Caco-2 (cell line): ENCODE measurements at regions not wholly inside any gene's neighbourhood (a gene's known extent, or its start where the extent isn't known, plus 50 kb on each side); places are given as distances from the start of the nearest gene placed in this dataset.
"Not testable (repeated sequence)": the region's sequence is repeated elsewhere in the genome, so short reads cannot be mapped to it uniquely, and the experiment has no call there.

Experiments used
- BruUV-seq: library from RNA; stranded (reverse); fragments of 400-500 nt; replicated peaks from 2 replicates; lab custom pipeline; 2021; lab: Mats Ljungman, UMichigan
- CTCF ChIA-PET: fragments of 300-600 bp; sonication (Branson Sonifier 250); formaldehyde crosslinking; loops from one replicate; lab custom pipeline; 2022; ENCODE audit warnings: antibody characterized with exemption; lab: Charles Lee
- POLR2A ChIA-PET: fragments of 300-600 bp; sonication (Branson Sonifier 250); formaldehyde crosslinking; loops from one replicate; lab custom pipeline; 2022; ENCODE audit warnings: antibody characterized with exemption; lab: Charles Lee
- DNase-seq, 2 experiments: peaks; one replicate each; pipeline versions ENCODE4 v3.0.0 to v3.0.0-alpha.2; 2020 to 2022
- H3K27me3 ChIP-seq: replicated peaks from 2 replicates; pipeline ENCODE4 v1.6.0; 2011; ENCODE audit warnings: low read length; ENCODE audit not compliant: control insufficient read depth, insufficient read depth
- H3K36me3 ChIP-seq: 2 replicates; pipeline ENCODE4 v1.5.1; 2011; ENCODE audit warnings: low read length; ENCODE audit not compliant: control insufficient read depth, insufficient read depth
- H3K4me1 ChIP-seq: fragments of 250-450 bp; sonication (Bioruptor Pico); 2 replicates; pipeline ENCODE4 v1.5.1; 2020; ENCODE audit warnings: mild to moderate bottlenecking
- H3K4me3 ChIP-seq: 2 replicates; pipeline ENCODE4 v1.5.1; 2011; ENCODE audit warnings: low read depth, mild to moderate bottlenecking, control low read depth, low read length
- H3K9me3 ChIP-seq: fragments of 250-450 bp; sonication (Bioruptor Pico); 2 replicates; pipeline ENCODE4 v1.5.1; 2020; ENCODE audit warnings: mild to moderate bottlenecking, moderate library complexity
- H3K27ac Mint-ChIP-seq: one replicate; pipeline ENCODE4 v1.8.0; 2022; ENCODE audit warnings: mixed read lengths; ENCODE audit not compliant: unreplicated experiment
- H3K27me3 Mint-ChIP-seq: one replicate; pipeline ENCODE4 v1.8.0; 2022; ENCODE audit warnings: mixed read lengths; ENCODE audit not compliant: insufficient read depth, unreplicated experiment
- H3K36me3 Mint-ChIP-seq: one replicate; pipeline ENCODE4 v1.8.0; 2022; ENCODE audit warnings: mild to moderate bottlenecking, mixed read lengths; ENCODE audit not compliant: insufficient read depth, unreplicated experiment
- H3K4me1 Mint-ChIP-seq: one replicate; pipeline ENCODE4 v1.8.0; 2022; ENCODE audit warnings: low read depth, mixed read lengths; ENCODE audit not compliant: unreplicated experiment
- H3K4me3 Mint-ChIP-seq: one replicate; pipeline ENCODE4 v1.8.0; 2022; ENCODE audit warnings: mild to moderate bottlenecking, moderate library complexity, mixed read lengths; ENCODE audit not compliant: unreplicated experiment
- H3K9me3 Mint-ChIP-seq: one replicate; pipeline ENCODE4 v1.8.0; 2022; ENCODE audit warnings: mixed read lengths; ENCODE audit not compliant: unreplicated experiment
- CTCF ChIP-seq, 2 experiments: fragments of 200-600 bp in 1 of 2; IDR thresholded peaks; 1 replicate in 1 of 2; 2 replicates in 1 of 2; pipeline versions ENCODE4 v1.5.1 to v1.8.0; 2011 to 2022; ENCODE audit warnings: antibody characterized with exemption in 1 of 2, control low read depth in 1 of 2, inconsistent platforms in 1 of 2, low read depth in 1 of 2, low read length in 1 of 2, mild to moderate bottlenecking in 1 of 2, moderate library complexity in 1 of 2; ENCODE audit not compliant: insufficient read depth in 1 of 2, severe bottlenecking in 1 of 2, unreplicated experiment in 1 of 2
- intact Hi-C: fragments of 100-400 bp; cut with micrococcal nuclease; formaldehyde crosslinking; loops from one replicate; pipeline ENCODE4 v1.10.0; 2022; ENCODE audit not compliant: unreplicated experiment

- DNase-seq, result no peak
- Mint-ChIP-seq H3K4me1 (no peaks in the 10 kb centered on the region), H3K36me3 (no peaks in the 10 kb centered on the region), H3K27ac (no peak overlapping the region), H3K27me3 (no peaks in the 10 kb centered on the region), H3K9me3 (peaks cover 7% of the 10 kb centered on the region), H3K4me3 (no peak overlapping the region)
- Histone ChIP-seq H3K9me3 (no peaks in the 10 kb centered on the region), H3K4me1 (no peaks in the 10 kb centered on the region), H3K36me3 (no peaks in the 10 kb centered on the region), H3K4me3 (no peak overlapping the region), H3K27me3 (no peaks in the 10 kb centered on the region)
- ChIA-PET CTCF (no interaction called here), POLR2A (no interaction called here)
- BruUV-seq, result no TSS peak
- TF ChIP-seq CTCF (IDR thresholded peaks at IDR 0.05; ENCODE audit: insufficient read depth in 1 of 2, low read depth in 1 of 2, low read length in 1 of 2, severe bottlenecking in 1 of 2, unreplicated experiment in 1 of 2), result no peak
- intact Hi-C loops, result no loop called here
These were observed 711.9 kb upstream of the FRG1 start for GRCh38 chr4:189228726-189229125.

- H3K9me3 ChIP-seq, result no peaks in the 10 kb centered on the region
- TF ChIP-seq CTCF (IDR thresholded peaks at IDR 0.05; ENCODE audit: insufficient read depth in 1 of 2, low read depth in 1 of 2, low read length in 1 of 2, severe bottlenecking in 1 of 2, unreplicated experiment in 1 of 2), result no peak
- no peaks in the 10 kb centered on the region for H3K27me3 ChIP-seq
- no peaks in the 10 kb centered on the region for H3K4me1 ChIP-seq
- no peaks in the 10 kb centered on the region for H3K27me3 Mint-ChIP-seq
- H3K4me3 ChIP-seq, result no peak overlapping the region
- BruUV-seq, result no TSS peak
- POLR2A ChIA-PET, result no interaction called here
- intact Hi-C loops, result no loop called here
- H3K36me3 ChIP-seq, result no peaks in the 10 kb centered on the region
- peaks cover 7% of the 10 kb centered on the region for H3K9me3 Mint-ChIP-seq
- no peaks in the 10 kb centered on the region for H3K4me1 Mint-ChIP-seq
- H3K27ac Mint-ChIP-seq, result no peak overlapping the region
- H3K36me3 Mint-ChIP-seq, result no peaks in the 10 kb centered on the region
- CTCF ChIA-PET, result no interaction called here
- no peak for DNase-seq
- no peak overlapping the region for H3K4me3 Mint-ChIP-seq
These were observed 708.4 kb upstream of the FRG1 start for GRCh38 chr4:189232274-189232673.

GRCh38 chr4:189233754-189234153, 706.9 kb upstream of the FRG1 start:
- CTCF ChIA-PET, BruUV-seq, H3K9me3 ChIP-seq, H3K4me1 ChIP-seq, DNase-seq, H3K27ac Mint-ChIP-seq, H3K9me3 Mint-ChIP-seq, H3K4me3 ChIP-seq, H3K36me3 ChIP-seq, H3K4me3 Mint-ChIP-seq, intact Hi-C loops, H3K36me3 Mint-ChIP-seq, H3K4me1 Mint-ChIP-seq, H3K27me3 ChIP-seq, POLR2A ChIA-PET, H3K27me3 Mint-ChIP-seq: not testable (repeated sequence)

GRCh38 chr4:189234948-189235347, 705.7 kb upstream of the FRG1 start:
- H3K4me1 ChIP-seq, H3K27ac Mint-ChIP-seq, POLR2A ChIA-PET, H3K27me3 ChIP-seq, H3K9me3 Mint-ChIP-seq, H3K36me3 Mint-ChIP-seq, H3K9me3 ChIP-seq, H3K36me3 ChIP-seq, H3K4me1 Mint-ChIP-seq, BruUV-seq, DNase-seq, H3K4me3 ChIP-seq, intact Hi-C loops, CTCF ChIA-PET, H3K4me3 Mint-ChIP-seq, H3K27me3 Mint-ChIP-seq: not testable (repeated sequence)
